ENCODE measurements at regions not wholly inside any gene's neighbourhood (a gene's known extent, or its start where the extent isn't known, plus 50 kb on each side); places are given as distances from the start of the nearest gene placed in this dataset.

DNA sequence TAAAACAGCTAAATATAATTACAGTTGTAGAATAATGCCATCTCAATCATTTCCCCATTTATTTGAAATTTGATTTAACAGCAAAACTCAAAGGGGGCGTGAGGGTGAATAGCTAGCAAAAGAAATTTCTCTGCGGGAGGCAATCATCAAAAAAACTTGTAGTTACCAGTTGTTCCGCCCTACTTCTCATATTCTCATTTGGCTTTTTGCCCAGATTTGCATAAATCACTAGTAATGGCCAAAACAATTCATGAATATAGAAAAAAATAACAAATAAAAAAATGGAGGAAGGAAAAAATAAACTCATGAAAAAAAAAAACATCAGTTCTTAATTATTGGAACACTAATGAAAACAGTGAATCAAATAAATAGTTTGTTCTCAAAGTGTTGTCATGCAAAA is 722.6 kb upstream of the KIF2B start:
- TF ChIP-seq POLR2AphosphoS5 (IDR thresholded peaks at IDR 0.05; ENCODE audit: low read depth, low read length) (no peak), SIN3A (IDR thresholded peaks at IDR 0.05; ENCODE audit: borderline replicate concordance, insufficient read depth, low read depth, low read length) (no peak), TCF7L2 (IDR thresholded peaks at IDR 0.05; ENCODE audit: low read depth, low read length) (no peak)
- TF ChIP-seq, protein P1, sequence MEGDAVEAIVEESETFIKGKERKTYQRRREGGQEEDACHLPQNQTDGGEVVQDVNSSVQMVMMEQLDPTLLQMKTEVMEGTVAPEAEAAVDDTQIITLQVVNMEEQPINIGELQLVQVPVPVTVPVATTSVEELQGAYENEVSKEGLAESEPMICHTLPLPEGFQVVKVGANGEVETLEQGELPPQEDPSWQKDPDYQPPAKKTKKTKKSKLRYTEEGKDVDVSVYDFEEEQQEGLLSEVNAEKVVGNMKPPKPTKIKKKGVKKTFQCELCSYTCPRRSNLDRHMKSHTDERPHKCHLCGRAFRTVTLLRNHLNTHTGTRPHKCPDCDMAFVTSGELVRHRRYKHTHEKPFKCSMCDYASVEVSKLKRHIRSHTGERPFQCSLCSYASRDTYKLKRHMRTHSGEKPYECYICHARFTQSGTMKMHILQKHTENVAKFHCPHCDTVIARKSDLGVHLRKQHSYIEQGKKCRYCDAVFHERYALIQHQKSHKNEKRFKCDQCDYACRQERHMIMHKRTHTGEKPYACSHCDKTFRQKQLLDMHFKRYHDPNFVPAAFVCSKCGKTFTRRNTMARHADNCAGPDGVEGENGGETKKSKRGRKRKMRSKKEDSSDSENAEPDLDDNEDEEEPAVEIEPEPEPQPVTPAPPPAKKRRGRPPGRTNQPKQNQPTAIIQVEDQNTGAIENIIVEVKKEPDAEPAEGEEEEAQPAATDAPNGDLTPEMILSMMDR (IDR thresholded peaks at IDR 0.05), result no peak
- TF ChIP-seq, protein P2, sequence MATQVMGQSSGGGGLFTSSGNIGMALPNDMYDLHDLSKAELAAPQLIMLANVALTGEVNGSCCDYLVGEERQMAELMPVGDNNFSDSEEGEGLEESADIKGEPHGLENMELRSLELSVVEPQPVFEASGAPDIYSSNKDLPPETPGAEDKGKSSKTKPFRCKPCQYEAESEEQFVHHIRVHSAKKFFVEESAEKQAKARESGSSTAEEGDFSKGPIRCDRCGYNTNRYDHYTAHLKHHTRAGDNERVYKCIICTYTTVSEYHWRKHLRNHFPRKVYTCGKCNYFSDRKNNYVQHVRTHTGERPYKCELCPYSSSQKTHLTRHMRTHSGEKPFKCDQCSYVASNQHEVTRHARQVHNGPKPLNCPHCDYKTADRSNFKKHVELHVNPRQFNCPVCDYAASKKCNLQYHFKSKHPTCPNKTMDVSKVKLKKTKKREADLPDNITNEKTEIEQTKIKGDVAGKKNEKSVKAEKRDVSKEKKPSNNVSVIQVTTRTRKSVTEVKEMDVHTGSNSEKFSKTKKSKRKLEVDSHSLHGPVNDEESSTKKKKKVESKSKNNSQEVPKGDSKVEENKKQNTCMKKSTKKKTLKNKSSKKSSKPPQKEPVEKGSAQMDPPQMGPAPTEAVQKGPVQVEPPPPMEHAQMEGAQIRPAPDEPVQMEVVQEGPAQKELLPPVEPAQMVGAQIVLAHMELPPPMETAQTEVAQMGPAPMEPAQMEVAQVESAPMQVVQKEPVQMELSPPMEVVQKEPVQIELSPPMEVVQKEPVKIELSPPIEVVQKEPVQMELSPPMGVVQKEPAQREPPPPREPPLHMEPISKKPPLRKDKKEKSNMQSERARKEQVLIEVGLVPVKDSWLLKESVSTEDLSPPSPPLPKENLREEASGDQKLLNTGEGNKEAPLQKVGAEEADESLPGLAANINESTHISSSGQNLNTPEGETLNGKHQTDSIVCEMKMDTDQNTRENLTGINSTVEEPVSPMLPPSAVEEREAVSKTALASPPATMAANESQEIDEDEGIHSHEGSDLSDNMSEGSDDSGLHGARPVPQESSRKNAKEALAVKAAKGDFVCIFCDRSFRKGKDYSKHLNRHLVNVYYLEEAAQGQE (IDR thresholded peaks at IDR 0.05; ENCODE audit: insufficient read depth in 1 of 2, low read depth in 2 of 2, low read length in 1 of 2), result no peak

Data from Panc1 (cell line).